EH (cell line): ENCODE measurements at regions not wholly inside any gene's neighbourhood (a gene's known extent, or its start where the extent isn't known, plus 50 kb on each side); places are given as distances from the start of the nearest gene placed in this dataset.

Source experiments
- DNase-seq: peaks from one replicate; pipeline ENCODE4 v3.0.0-alpha.2; 2015; ENCODE audit warnings: low read depth

GRCh38 chr4:71932941-71933340, 98.9 kb upstream of the NPFFR2 start:
- no peak for DNase-seq

DNA sequence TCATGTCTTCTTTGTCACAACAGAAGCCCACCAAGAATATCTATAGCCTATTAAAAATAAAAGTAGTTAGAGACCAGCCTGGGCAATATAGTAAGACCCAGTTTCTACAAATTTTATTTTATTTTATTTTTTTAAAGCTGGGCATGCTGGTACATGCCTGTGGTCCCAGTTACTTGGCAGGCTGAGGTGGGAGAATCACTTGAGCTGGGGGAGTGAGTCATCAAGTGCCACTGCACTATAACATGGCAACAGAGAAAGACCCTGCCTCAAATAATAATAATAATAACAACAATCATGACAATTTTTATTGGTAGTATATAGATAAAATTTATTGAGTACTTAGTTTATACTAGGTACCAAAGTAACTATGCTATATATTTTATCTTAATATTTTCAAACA, 93.0 kb upstream of the NPFFR2 start:
- no peak for DNase-seq

GRCh38 chr4:71941001-71941400, 90.8 kb upstream of the NPFFR2 start:
- DNase-seq: peak; percentile 27

DNA sequence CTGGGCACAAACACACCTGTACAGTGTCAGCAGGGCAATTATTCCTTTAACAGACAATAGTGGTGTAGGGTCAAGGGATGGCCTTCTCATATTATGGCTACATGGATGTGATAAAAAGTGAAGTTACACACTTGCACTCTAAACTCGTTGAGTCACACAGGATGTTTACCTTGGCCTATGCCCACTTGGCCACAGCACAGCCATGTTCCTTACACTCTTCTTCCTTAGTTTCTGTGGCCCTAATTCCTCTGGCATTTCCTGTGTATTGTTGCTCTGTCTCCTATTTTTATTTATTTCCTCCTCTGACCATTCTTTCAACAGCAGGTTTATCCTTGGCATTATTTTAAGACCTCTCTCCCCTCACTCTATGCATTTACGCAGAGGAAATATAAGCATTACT, 86.8 kb upstream of the NPFFR2 start:
- DNase-seq: peak; percentile 4

DNA sequence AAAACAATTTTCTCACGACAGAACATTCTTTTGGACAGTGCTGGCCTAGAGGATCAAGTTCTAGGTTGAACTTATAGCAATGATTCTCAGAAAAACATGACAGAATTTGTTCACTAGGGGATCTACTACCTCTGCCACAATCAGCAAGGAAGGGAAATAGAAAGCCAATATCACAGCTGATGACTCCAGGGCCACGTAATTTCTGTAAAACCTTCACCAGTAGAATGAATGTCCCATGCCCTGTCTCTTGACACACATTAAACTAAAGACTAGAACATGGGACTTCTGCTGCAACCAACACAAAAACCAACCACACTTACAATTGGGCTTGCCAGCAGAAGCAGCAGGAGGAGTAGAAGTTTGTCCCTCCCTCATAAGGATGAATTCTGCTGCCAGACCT, 86.0 kb upstream of the NPFFR2 start:
- no peak for DNase-seq

GRCh38 chr4:71958978-71959377, 72.8 kb upstream of the NPFFR2 start:
- no peak for DNase-seq

GRCh38 chr4:71962622-71963264, 69.1 kb upstream of the NPFFR2 start:
- DNase-seq: no peak

DNA sequence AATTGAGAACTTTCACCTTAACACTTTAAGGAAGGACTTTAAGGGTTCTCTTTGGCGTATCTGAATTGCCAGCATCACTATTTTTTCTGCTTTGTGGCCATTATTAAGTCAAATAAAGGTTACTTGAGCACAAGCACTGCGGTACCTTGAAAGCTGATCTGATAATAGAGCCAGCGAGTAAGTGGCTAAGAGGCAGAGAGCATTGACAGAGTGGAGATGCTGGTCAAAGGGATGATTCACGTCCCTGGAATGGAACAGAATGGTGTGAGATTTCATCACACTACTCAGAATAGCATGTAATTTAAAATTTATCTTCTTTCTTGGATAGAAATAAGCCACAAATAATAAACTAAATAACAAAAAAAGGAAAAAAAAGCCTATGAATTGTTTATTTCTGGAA, 57.1 kb upstream of the NPFFR2 start:
- peak; percentile 35 for DNase-seq

DNA sequence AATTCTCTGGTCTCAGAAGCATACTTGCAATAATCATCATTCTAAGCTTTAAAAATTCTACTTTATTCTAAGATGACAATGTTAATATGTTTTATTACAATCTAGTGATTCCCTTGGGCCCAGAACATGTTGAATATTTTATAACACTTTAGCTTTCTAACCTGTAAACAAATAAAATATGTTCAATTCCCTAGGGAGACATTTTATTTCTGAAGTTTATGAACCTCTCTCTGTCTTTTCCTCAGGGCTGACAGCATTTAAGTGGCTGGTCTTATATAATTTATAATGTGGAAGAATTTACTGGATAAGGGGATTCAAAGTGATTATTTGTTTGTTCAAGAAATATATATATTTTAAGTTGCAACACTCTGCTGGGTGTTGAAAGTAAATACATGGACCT, 55.3 kb upstream of the NPFFR2 start:
- DNase-seq: no peak

- no peak for DNase-seq
Measured at GRCh38 chr4:71978210-71978835, 53.5 kb upstream of the NPFFR2 start.

- no peak for DNase-seq
Measured at GRCh38 chr4:71980976-71981375, 50.8 kb upstream of the NPFFR2 start.
